GM12865 (cell line): ENCODE measurements at regions not wholly inside any gene's neighbourhood (a gene's known extent, or its start where the extent isn't known, plus 50 kb on each side); places are given as distances from the start of the nearest gene placed in this dataset.

Experiments used
- DNase-seq: peaks from one replicate; pipeline ENCODE4 v3.0.0; 2010; ENCODE audit warnings: low read depth
- H3K4me3 ChIP-seq: 2 replicates; pipeline ENCODE4 v1.5.1; 2011; ENCODE audit warnings: mild to moderate bottlenecking, low read depth, low read length, control low read depth
- CTCF ChIP-seq: IDR thresholded peaks from 2 replicates; pipeline ENCODE4 v1.5.1; 2011; ENCODE audit warnings: low read length, control low read depth, low read depth, inconsistent platforms; ENCODE audit not compliant: insufficient read depth; ENCODE audit errors: missing control alignments

DNA sequence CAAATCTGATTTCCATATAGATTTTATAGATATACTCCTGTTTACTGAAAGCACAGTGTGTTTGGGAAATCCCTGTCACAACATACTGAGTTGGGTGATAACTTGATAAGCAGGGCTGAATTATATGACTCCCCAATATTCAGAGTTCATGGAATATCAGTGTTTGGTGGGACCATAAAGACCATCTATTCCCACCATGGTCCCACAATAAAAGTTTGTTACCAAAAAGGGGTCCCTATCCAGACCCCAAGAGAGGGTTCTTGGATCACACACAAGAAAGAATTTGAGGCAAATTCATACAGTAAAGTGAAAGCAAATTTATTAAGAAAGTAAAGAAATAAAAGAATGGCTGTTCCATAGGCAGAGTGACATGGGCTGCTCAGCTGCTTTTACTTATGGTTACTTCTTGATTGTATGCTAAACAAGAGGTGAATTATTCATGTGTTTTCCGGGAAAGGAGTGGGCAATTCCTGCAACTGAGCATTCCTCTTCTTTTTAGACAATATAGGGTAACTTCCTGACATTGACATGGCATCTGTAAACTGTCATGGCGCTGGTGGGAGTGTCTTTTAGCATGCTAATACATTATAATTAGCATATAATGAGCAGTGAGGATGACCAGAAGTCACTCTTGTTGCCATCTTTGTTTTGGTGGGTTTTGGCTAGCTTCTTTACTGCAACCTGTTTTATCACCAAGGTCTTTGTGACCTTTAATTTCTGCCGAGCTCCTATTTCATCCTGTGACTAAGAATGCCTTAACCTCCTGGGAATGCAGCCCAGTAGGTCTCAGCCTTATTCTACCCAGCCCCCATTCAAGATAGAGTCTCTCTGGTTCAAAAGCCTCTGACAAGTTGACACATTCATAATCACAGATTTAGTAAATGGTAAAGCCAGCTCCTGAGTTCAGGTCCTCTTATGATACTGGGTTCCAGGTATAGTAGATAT is 240.6 kb upstream of the PDGFD start:
- H3K4me3 ChIP-seq, result no peak overlapping the region
- DNase-seq, result no peak
- TF ChIP-seq CTCF, result no peak

DNA sequence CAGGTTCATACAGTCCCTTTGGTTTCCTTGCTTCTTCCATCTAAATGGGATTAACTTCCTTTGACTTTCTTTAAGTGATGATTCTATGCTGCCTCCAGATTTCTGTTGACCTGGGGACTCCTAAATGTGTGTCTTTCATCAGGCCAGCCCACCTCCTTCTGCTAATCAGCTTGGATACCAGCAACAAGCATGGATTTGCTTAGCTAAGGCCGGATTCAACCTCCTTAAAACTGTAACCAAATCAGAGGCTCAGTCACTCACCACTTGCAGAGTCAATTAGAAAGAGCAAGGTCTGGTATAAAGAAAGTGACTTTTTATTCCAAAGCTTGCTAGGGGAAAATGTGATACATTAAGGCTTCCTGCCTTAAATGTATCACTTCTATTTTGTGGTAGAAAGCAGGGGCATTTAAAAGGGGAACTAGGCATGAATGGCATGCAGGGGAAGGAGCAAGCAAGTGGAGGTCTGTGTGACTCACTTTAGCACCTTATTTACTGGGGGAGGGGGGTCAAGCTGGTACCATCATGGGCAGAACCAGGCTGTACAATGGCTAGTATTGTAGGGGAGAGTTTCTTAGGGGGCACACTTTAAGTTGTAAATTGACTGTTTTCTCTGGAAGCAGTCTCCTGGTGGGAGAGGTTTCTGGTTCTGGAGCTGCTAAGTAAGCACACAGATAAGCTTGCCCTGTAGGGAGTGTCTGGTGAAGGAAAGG is 239.0 kb upstream of the PDGFD start:
- H3K4me3 ChIP-seq, result no peak overlapping the region
- TF ChIP-seq CTCF, result no peak
- DNase-seq, result no peak

- DNase-seq, result no peak
- TF ChIP-seq CTCF, result no peak
- no peak overlapping the region for H3K4me3 ChIP-seq
These were observed 230.6 kb upstream of the PDGFD start for GRCh38 chr11:104394508-104394907.

DNA sequence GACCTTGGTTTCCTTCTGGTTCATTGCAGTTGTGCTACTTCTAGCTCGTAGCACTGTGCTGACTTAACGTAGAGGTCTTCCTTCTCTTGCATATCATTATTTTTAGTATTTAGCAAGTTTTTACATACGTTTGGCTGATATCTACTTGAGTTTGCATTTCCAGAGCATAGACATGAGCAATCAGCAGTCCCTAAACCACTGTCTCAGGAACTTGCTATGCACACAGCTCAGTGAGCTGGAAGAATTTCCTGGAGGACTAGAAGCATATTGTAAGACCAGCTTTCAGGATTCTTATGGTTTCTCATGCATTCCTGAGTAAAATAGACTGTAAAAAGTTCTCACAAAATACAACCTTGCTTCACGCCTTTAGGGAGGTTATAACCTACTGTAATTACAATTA is 226.7 kb upstream of the PDGFD start:
- no peak for TF ChIP-seq CTCF
- DNase-seq, result no peak
- H3K4me3 ChIP-seq, result no peak overlapping the region

DNA sequence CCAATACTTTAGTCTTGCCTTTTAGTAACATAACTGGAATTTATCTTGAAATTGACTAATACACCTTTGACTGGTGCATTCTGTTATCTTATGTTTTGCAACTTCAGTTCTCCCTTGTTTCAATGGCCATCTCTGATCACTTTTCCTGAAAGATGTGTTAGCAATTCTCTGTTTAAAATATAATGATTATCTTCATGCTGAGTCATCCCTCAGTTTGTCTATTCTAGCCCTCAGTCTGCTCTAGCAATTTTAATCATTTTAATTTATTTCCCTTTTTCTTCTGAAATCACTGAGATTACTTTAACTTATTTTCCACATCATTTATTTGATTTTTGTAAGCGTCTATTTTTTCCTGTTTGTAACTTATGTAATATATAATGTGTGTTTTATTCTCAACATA is 221.9 kb upstream of the PDGFD start:
- DNase-seq, result no peak
- TF ChIP-seq CTCF, result no peak

DNA sequence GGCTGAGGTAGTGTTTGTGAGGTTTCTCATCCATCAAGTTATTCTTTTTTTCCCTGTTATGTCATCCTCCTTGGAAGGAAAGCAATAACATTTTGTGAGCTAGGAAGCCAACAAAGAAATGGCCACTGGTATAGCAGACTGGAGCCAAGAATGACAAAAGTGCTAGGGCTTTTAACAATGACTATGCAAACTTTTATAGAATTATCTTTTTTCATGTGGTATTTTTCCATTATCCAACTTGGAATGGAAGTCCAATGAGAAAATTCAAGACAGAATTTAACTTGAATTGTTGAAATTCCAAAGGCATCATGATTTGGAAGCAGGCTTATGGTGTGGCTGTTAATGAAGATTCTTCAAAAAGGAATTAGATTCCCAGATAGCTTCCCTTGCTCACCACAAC is 216.4 kb upstream of the PDGFD start:
- no peak overlapping the region for H3K4me3 ChIP-seq
- TF ChIP-seq CTCF, result no peak
- DNase-seq, result no peak

More for the DNA sequence above, 221.9 kb upstream of the PDGFD start:
- H3K4me3 ChIP-seq, result no peak overlapping the region

- DNase-seq, result no peak
- no peak for TF ChIP-seq CTCF
- no peak overlapping the region for H3K4me3 ChIP-seq
These were observed 208.2 kb upstream of the PDGFD start for GRCh38 chr11:104372111-104372510.
